ENCODE measurements at regions not wholly inside any gene's neighbourhood (a gene's known extent, or its start where the extent isn't known, plus 50 kb on each side); places are given as distances from the start of the nearest gene placed in this dataset.

DNA sequence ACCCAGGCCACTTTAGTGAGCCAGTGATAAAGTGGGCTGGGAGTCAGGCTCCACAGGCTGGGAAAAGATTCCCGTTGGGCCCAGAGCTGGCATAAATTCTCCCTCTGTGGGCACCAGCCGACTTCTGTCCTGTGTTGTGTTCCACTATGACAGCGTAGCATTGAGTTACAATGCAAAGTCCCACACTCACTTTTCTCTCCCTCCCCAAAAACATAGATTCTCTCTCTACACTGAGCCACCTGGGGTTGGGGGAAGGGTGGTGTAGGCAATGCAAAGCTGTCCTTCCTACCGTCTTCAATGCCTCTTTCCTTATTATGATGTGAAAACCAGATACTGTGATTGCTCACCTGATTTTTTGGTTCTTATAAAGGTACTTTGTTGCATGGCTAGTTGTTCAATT lies 566.2 kb downstream of the RAPGEF2 start:
- Histone ChIP-seq H2BK120ac (replicated peaks; ENCODE audit: low read depth, low read length) (no peak overlapping the region), H3K36me3 (ENCODE audit: control insufficient read depth in 2 of 4, insufficient read depth in 4 of 4, low read length in 3 of 4) (no peaks in the 10 kb centered on the region), H3K56ac (replicated peaks; ENCODE audit: insufficient read length, low read depth, low read length) (no peak overlapping the region), H4K5ac (ENCODE audit: insufficient read length, low read depth, low read length) (no peak overlapping the region), H3K4me1 (replicated peaks in 1 of 4; ENCODE audit: control insufficient read depth in 3 of 4, insufficient read depth in 4 of 4, low read length in 3 of 4) (no peaks in the 10 kb centered on the region), H2BK15ac (ENCODE audit: low read length) (no peak overlapping the region), H2BK12ac (ENCODE audit: low read depth, low read length) (no peak overlapping the region), H3K18ac (ENCODE audit: extremely low read depth, low read length) (no peak overlapping the region), H3K23me2 (ENCODE audit: low read depth, low read length) (no peaks in the 10 kb centered on the region), H2BK5ac (ENCODE audit: low read depth, low read length) (no peak overlapping the region), H3K79me1 (ENCODE audit: low read depth, low read length) (no peaks in the 10 kb centered on the region), H4K8ac (ENCODE audit: extremely low read depth, insufficient read depth, low read length) (no peak overlapping the region), H2AFZ (ENCODE audit: low read length) (peak overlapping the region; percentile 60), H3K14ac (ENCODE audit: insufficient read length) (no peak overlapping the region), H3K4me2 (ENCODE audit: insufficient read depth in 1 of 2, low read depth in 2 of 2, low read length in 2 of 2) (no peak overlapping the region), H4K20me1 (replicated peaks in 1 of 2; ENCODE audit: control insufficient read depth in 1 of 2, insufficient read depth in 2 of 2, low read length in 2 of 2) (no peaks in the 10 kb centered on the region), H3K4me3 (ENCODE audit: extremely low read depth in 1 of 4, insufficient read depth in 2 of 4, low read depth in 3 of 4, low read length in 4 of 4) (no peak overlapping the region), H4K91ac (replicated peaks; ENCODE audit: insufficient read length, low read length) (no peak overlapping the region), H3K9me3 (ENCODE audit: insufficient read depth in 2 of 2, low read depth in 1 of 2, low read length in 1 of 2) (no peaks in the 10 kb centered on the region), H3K9ac (replicated peaks in 1 of 4; ENCODE audit: extremely low read depth in 1 of 4, low read depth in 3 of 4, low read length in 3 of 4) (no peak overlapping the region), H3K79me2 (ENCODE audit: control insufficient read depth in 1 of 2, insufficient read depth in 2 of 2, low read length in 2 of 2) (no peaks in the 10 kb centered on the region), H3K27me3 (replicated peaks in 1 of 4; ENCODE audit: control insufficient read depth in 3 of 4, extremely low read depth in 1 of 4, insufficient read depth in 3 of 4, low read length in 3 of 4) (no peaks in the 10 kb centered on the region), H2AK5ac (ENCODE audit: low read depth, low read length) (no peak overlapping the region), H3K23ac (ENCODE audit: insufficient read length) (no peak overlapping the region), H3K4ac (replicated peaks; ENCODE audit: insufficient read length, low read depth, low read length) (no peak overlapping the region), H3K27ac (ENCODE audit: low read depth, low read length) (no peak overlapping the region), H2BK20ac (ENCODE audit: low read length) (no peak overlapping the region)
- no peak for DNase-seq (ENCODE audit: low read depth in 1 of 2, low spot score in 2 of 2)
- CTCF ChIA-PET (ENCODE audit: partially characterized antibody), result no interaction called here
- 90% methylated on average over 4 of the region's 4 CpGs; no CpG with 5 or more reads in 1 of the 2 experiments for WGBS, 2 experiments (ENCODE audit: extremely low coverage in 1 of 2, insufficient coverage in 1 of 2, insufficient read length in 1 of 2, insufficient replicate concordance in 2 of 2, low coverage in 1 of 2, low lambda C conversion rate in 2 of 2, missing lambda C conversion rate in 1 of 2)
- no peak for FAIRE-seq
- POLR2A ChIA-PET (ENCODE audit: partially characterized antibody), result no interaction called here
- no peak for TF ChIP-seq CHD1 (IDR thresholded peaks at IDR 0.05; ENCODE audit: low read depth, low read length)
- TF ChIP-seq CHD2 (IDR thresholded peaks at IDR 0.05; ENCODE audit: low read length), result no peak
- TF ChIP-seq ZNF274 (IDR thresholded peaks at IDR 0.05; ENCODE audit: borderline replicate concordance, extremely low read depth, low read length), result no peak
- TF ChIP-seq CTBP2 (IDR thresholded peaks at IDR 0.05; ENCODE audit: borderline replicate concordance, insufficient read depth, insufficient read length, low read length), result no peak
- TF ChIP-seq GABPA (IDR thresholded peaks at IDR 0.05; ENCODE audit: borderline replicate concordance, insufficient read depth, low read length), result no peak
- no peak for TF ChIP-seq RAD21 (IDR thresholded peaks at IDR 0.05 in 1 of 2, conservative IDR thresholded peaks at IDR 0.05 in 1 of 2; ENCODE audit: low read depth in 2 of 2, low read length in 2 of 2)
- TF ChIP-seq, protein P1, sequence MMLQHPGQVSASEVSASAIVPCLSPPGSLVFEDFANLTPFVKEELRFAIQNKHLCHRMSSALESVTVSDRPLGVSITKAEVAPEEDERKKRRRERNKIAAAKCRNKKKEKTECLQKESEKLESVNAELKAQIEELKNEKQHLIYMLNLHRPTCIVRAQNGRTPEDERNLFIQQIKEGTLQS (IDR thresholded peaks at IDR 0.05; ENCODE audit: insufficient read depth, low read depth, low read length), result no peak
- no peak for TF ChIP-seq FOSL1 (IDR thresholded peaks at IDR 0.05; ENCODE audit: insufficient read depth, low read depth, low read length)

All from H1 (cell line).